Nephron progenitor cell (in vitro differentiated cells): ENCODE measurements at regions not wholly inside any gene's neighbourhood (a gene's known extent, or its start where the extent isn't known, plus 50 kb on each side); places are given as distances from the start of the nearest gene placed in this dataset.

ENCODE experiments used
- DNase-seq: peaks from one replicate; pipeline ENCODE4 v3.0.0; 2021
- H3K27ac Mint-ChIP-seq: 2 replicates; pipeline ENCODE4 v1.8.0; 2021; ENCODE audit warnings: mild to moderate bottlenecking, moderate library complexity, mixed read lengths
- H3K27me3 Mint-ChIP-seq: 2 replicates; pipeline ENCODE4 v1.8.0; 2021; ENCODE audit warnings: mild to moderate bottlenecking, low read depth, mixed read lengths; ENCODE audit not compliant: poor library complexity
- H3K36me3 Mint-ChIP-seq: 2 replicates; pipeline ENCODE4 v1.8.0; 2021; ENCODE audit warnings: low read depth, mixed read lengths
- H3K4me1 Mint-ChIP-seq: 2 replicates; pipeline ENCODE4 v1.8.0; 2021; ENCODE audit warnings: mixed read lengths
- H3K4me3 Mint-ChIP-seq: 2 replicates; pipeline ENCODE4 v1.8.0; 2021; ENCODE audit warnings: mild to moderate bottlenecking, moderate library complexity, mixed read lengths
- H3K9me3 Mint-ChIP-seq: 2 replicates; pipeline ENCODE4 v1.8.0; 2021; ENCODE audit warnings: mild to moderate bottlenecking, moderate library complexity, mixed read lengths
- TF ChIP-seq, protein P1 (sequence below): fragments of 200-600 bp; sonication (generic); IDR thresholded peaks from 2 replicates; pipeline ENCODE4 v1.5.0; 2021; ENCODE audit warnings: antibody characterized with exemption

DNA sequence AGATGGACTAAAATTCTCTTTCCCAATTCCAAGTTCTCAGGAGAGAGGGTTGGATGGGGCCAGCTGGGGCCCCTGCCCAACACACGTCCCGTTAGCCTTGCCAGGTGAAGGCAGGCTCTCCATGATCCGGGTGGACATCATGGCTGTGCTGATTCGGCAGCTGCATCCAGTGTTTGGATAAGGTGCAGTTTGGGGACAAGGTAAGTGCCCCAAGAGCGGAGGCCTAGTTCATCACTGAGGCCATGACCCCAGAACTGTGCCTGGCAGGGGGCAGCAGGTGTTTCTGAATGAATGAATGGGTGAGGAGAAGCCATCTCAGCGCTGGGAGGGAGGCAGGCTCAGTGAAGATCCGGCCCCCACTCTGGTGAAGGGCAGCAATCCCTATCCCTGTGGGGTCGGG lies 520.4 kb downstream of the TBC1D22A start:
- no peak for DNase-seq
- TF ChIP-seq, protein P1, sequence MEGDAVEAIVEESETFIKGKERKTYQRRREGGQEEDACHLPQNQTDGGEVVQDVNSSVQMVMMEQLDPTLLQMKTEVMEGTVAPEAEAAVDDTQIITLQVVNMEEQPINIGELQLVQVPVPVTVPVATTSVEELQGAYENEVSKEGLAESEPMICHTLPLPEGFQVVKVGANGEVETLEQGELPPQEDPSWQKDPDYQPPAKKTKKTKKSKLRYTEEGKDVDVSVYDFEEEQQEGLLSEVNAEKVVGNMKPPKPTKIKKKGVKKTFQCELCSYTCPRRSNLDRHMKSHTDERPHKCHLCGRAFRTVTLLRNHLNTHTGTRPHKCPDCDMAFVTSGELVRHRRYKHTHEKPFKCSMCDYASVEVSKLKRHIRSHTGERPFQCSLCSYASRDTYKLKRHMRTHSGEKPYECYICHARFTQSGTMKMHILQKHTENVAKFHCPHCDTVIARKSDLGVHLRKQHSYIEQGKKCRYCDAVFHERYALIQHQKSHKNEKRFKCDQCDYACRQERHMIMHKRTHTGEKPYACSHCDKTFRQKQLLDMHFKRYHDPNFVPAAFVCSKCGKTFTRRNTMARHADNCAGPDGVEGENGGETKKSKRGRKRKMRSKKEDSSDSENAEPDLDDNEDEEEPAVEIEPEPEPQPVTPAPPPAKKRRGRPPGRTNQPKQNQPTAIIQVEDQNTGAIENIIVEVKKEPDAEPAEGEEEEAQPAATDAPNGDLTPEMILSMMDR = no peak
- Mint-ChIP-seq H3K4me3 (no peak overlapping the region), H3K4me1 (no peaks in the 10 kb centered on the region), H3K27me3 (no peaks in the 10 kb centered on the region), H3K27ac (no peak overlapping the region), H3K9me3 (peaks cover 93% of the 10 kb centered on the region), H3K36me3 (peaks cover 2% of the 10 kb centered on the region)

DNA sequence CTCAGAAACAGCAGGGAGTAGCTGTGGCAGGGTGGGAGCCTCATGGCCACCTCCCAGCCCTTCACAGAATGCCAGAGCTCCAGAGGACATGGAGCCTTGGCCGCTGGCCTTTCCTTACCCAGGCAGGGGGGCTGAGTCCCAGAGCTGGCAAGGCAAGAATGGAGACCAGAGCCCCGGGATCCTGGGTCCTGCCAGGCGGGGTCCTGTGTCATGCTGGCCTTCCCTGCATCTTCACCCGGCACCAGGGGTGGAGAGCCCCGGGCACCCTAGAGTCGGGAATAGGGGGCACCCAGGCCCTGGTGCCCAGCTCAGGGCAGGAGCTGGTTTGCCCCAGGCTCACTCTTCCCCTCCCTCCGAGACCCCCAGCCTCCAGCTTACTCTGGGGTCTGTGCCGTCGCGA lies 519.9 kb downstream of the TBC1D22A start:
- H3K36me3 Mint-ChIP-seq = peaks cover 6% of the 10 kb centered on the region
- DNase-seq = no peak
- H3K9me3 Mint-ChIP-seq = peaks cover 93% of the 10 kb centered on the region
- no peak overlapping the region for H3K4me3 Mint-ChIP-seq
- no peaks in the 10 kb centered on the region for H3K4me1 Mint-ChIP-seq
- no peaks in the 10 kb centered on the region for H3K27me3 Mint-ChIP-seq
- no peak overlapping the region for H3K27ac Mint-ChIP-seq
- TF ChIP-seq, protein P1 = no peak

DNA sequence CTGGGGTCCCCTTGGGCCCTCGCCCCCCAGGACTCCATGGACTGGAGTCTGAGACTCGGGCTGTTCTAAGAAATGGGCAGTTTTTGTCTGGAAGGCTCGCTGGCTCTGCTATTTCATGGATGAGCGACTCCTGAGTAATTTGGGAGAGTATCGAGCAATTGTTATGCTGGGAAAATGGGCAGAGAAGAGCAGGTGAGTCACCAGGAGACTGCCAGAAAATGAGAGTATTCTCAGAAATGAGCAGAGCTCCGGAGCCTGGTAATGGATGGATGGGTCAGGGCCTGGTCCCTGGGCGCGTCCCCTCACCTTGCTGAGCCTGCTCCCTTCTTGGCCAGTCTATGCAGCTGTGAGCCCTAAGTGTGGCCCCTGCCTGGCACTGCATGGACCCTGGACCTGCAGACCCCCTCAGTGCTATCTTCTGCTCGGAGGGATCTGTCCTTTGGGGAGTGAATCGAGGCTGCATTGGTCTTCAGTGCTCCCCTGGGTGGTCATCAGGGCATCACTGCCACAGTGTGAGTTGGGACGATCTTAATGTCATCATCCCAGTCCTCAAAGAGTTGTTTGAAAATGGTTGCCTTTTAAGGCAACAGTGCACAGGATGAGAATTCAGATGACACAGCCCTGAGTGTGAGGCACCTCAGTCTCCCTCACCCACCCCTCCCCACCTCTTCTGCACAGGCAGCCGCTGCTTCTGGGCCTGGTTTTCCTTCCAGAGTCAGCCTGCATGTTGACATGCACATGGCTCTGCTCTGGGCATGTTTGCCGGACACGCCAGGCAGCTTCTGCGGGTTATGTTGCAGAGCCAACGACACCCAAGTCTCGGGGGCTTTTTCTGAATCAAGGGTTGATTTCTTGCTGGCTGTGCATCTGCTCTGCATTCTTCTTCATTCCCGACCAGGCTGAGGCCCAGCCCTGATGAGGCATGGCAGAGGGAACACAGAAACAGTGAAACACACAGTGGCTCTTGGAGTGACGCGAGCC lies 519.0 kb downstream of the TBC1D22A start:
- Mint-ChIP-seq H3K4me3 (no peak overlapping the region), H3K27me3 (no peaks in the 10 kb centered on the region), H3K4me1 (no peaks in the 10 kb centered on the region), H3K36me3 (peaks cover 6% of the 10 kb centered on the region), H3K27ac (no peak overlapping the region), H3K9me3 (peaks cover 92% of the 10 kb centered on the region)
- TF ChIP-seq, protein P1 = no peak
- no peak for DNase-seq

DNA sequence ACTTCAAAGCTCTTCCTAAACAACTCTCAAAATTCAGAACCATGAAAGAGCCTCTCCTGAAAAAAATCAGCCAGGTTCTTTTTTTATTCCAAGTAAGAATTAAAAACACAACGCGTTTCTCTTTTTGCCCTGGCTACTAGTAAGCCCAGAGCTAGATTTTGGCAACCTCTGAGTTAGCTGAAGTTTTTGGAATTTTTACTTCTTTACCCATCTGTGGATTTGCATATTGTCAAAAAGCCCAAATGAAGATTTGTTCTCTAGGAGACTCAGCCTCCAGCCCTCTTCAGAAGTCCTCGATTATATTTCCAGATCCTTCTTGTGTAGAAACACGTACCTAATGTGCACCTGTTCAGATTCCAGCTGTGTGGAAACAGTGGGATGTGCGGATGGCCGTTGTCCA lies 517.9 kb downstream of the TBC1D22A start:
- H3K27ac Mint-ChIP-seq = no peak overlapping the region
- peaks cover 6% of the 10 kb centered on the region for H3K36me3 Mint-ChIP-seq
- TF ChIP-seq, protein P1 = no peak
- no peaks in the 10 kb centered on the region for H3K4me1 Mint-ChIP-seq
- H3K9me3 Mint-ChIP-seq = peaks cover 89% of the 10 kb centered on the region
- no peak for DNase-seq
- H3K4me3 Mint-ChIP-seq = no peak overlapping the region
- no peaks in the 10 kb centered on the region for H3K27me3 Mint-ChIP-seq

DNA sequence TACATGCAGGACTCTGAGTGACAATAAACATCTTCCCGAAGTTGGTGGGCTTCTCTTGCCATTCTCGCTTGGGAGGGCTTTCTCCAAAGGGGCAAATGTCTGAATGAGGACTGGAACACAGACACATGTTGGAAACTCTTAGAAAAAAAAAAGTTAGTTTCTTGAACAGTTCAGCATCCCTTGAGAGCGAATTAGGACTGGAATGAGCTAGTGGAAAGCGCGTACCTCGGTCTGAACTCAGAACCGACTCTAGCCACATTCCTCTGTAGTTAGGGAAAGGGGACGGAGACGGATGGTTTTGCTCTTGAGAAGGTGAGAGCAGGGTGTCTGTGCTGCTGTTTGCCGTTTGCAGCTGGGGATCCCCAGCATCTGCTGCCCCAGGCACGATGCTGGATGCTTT lies 517.3 kb downstream of the TBC1D22A start:
- Mint-ChIP-seq H3K27me3 (no peaks in the 10 kb centered on the region), H3K9me3 (peaks cover 89% of the 10 kb centered on the region), H3K4me1 (no peaks in the 10 kb centered on the region), H3K4me3 (no peak overlapping the region), H3K27ac (no peak overlapping the region), H3K36me3 (peaks cover 6% of the 10 kb centered on the region)
- TF ChIP-seq, protein P1 = no peak
- no peak for DNase-seq

DNA sequence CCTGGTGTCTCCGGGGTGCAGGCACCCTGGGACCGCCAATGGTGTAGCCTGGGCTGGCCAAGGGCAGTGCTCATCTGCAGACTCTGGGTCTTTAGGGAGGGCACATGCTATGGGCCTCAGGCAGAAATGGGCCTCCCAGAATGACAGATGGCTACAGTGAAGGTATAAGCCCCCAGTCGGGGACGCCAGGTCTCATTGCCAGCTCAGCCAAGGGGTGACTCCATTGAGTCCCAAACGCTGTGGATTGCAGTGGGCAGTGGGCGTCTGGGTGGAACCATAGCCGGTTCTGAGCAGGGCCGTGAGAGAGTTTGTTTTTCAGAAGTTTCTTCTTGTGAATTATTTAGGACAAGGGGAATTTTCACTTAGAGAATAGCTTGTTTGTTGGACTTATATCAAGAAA lies 516.9 kb downstream of the TBC1D22A start:
- TF ChIP-seq, protein P1 = no peak
- no peak for DNase-seq
- Mint-ChIP-seq H3K9me3 (peaks cover 89% of the 10 kb centered on the region), H3K27ac (no peak overlapping the region), H3K4me1 (no peaks in the 10 kb centered on the region), H3K4me3 (no peak overlapping the region), H3K36me3 (peaks cover 6% of the 10 kb centered on the region), H3K27me3 (no peaks in the 10 kb centered on the region)
